ENCODE measurements at regions not wholly inside any gene's neighbourhood (a gene's known extent, or its start where the extent isn't known, plus 50 kb on each side); places are given as distances from the start of the nearest gene placed in this dataset.

- no peak for DNase-seq (ENCODE audit: extremely low read depth in 1 of 4, low spot score in 3 of 4)
- peaks cover 3 to 10% of the 10 kb centered on the region in 2 experiments; a peak in 3 of 5 replicates for H3K4me1 ChIP-seq (replicated peaks in 1 of 2; ENCODE audit: control insufficient read depth in 2 of 2, insufficient read depth in 2 of 2, low read length in 2 of 2)
- FAIRE-seq: no peak
- in situ Hi-C loops (cut with MboI) (no loop called here), intact Hi-C loops (cut with micrococcal nuclease) (no loop called here)
- no peak overlapping the region for H2AFZ ChIP-seq (ENCODE audit: low read depth, low read length)
- no peaks in the 10 kb centered on the region; the same call in 1 of the 2 replicates for H3K9me3 ChIP-seq (replicated peaks; ENCODE audit: control insufficient read depth, insufficient read depth, low read depth, low read length)
- BruUV-seq (replicated peaks): no TSS peak
- CTCF ChIA-PET (ENCODE audit: low intra/inter-chr PET ratio): no interaction called here
- H3K27ac ChIP-seq (ENCODE audit: extremely low read depth, low read depth, low read length): no peak overlapping the region
- no peaks in the 10 kb centered on the region for H3K9me1 ChIP-seq (ENCODE audit: control insufficient read depth, insufficient read depth, low read length)
- H3K4me3 ChIP-seq: no peak overlapping the region
- H3K9ac ChIP-seq (ENCODE audit: insufficient read depth in 1 of 2, low read depth in 2 of 2, low read length in 2 of 2): no peak overlapping the region
- 10% methylated on average over 11 of the region's 11 CpGs for WGBS (ENCODE audit: insufficient coverage, low coverage, missing lambda C conversion rate)
- TF ChIP-seq MECOM (CRISPR knock-in tag; IDR thresholded peaks at IDR 0.05): no peak
- TF ChIP-seq MED1 (CRISPR knock-in tag; IDR thresholded peaks at IDR 0.05; ENCODE audit: borderline replicate concordance): no peak
- no peak for TF ChIP-seq CHD2 (IDR thresholded peaks at IDR 0.05; ENCODE audit: low read depth, low read length)
- TF ChIP-seq YBX1 (IDR thresholded peaks at IDR 0.05): no peak
- TF ChIP-seq ZNF644 (tag; IDR thresholded peaks at IDR 0.05; ENCODE audit: low read depth): no peak
- no peak for TF ChIP-seq HDAC1 (IDR thresholded peaks at IDR 0.05)
- no peak for TF ChIP-seq RBM17 (IDR thresholded peaks at IDR 0.05; ENCODE audit: borderline replicate concordance, low read depth, low read length)
- no peak for TF ChIP-seq MTF1 (CRISPR knock-in tag; IDR thresholded peaks at IDR 0.05; ENCODE audit: borderline replicate concordance)
- no peak for TF ChIP-seq CGGBP1 (CRISPR knock-in tag; IDR thresholded peaks at IDR 0.05)
- no peak for TF ChIP-seq SRSF3 (IDR thresholded peaks at IDR 0.05; ENCODE audit: insufficient read depth, low read length)
- no peak for TF ChIP-seq SMARCE1 (IDR thresholded peaks at IDR 0.05)
- TF ChIP-seq MBD2 (IDR thresholded peaks at IDR 0.05; ENCODE audit: borderline replicate concordance, low read depth): no peak
- no peak for TF ChIP-seq HBP1 (CRISPR knock-in tag; IDR thresholded peaks at IDR 0.05)
- TF ChIP-seq TFE3 (CRISPR knock-in tag; IDR thresholded peaks at IDR 0.05): no peak
- no peak for TF ChIP-seq ADNP (tag; IDR thresholded peaks at IDR 0.05)
- no peak for TF ChIP-seq HOMEZ (CRISPR knock-in tag; IDR thresholded peaks at IDR 0.05)
- no peak for TF ChIP-seq ZNF316 (IDR thresholded peaks at IDR 0.05)
- H3K27me3 ChIP-seq (ENCODE audit: control insufficient read depth in 2 of 2, insufficient read depth in 2 of 2, low read length in 2 of 2): peaks cover 2 to 48% of the 10 kb centered on the region in 2 experiments; a peak in 3 of 5 replicates
- H3K36me3 ChIP-seq (ENCODE audit: control insufficient read depth, insufficient read depth, low read length): no peaks in the 10 kb centered on the region; the same call in 2 of the 3 replicates
- H4K20me1 ChIP-seq (replicated peaks; ENCODE audit: control insufficient read depth, insufficient read depth, low read length): no peaks in the 10 kb centered on the region
- ATAC-seq: no peak
- H3K4me2 ChIP-seq (ENCODE audit: insufficient read depth, low read length): no peak overlapping the region
- POLR2A ChIA-PET: no interaction called here
- H3K79me2 ChIP-seq (ENCODE audit: control insufficient read depth, insufficient read depth, low read length): no peaks in the 10 kb centered on the region
Observed at GRCh38 chr7:26614503-26614902, 249.9 kb downstream of the SKAP2 start.

All from K562 (cell line).